Hippocampal formation (tissue), 2 donors: ENCODE measurements at regions not wholly inside any gene's neighbourhood (a gene's known extent, or its start where the extent isn't known, plus 50 kb on each side); places are given as distances from the start of the nearest gene placed in this dataset.
"Not testable (repeated sequence)": the region's sequence is repeated elsewhere in the genome, so short reads cannot be mapped to it uniquely, and the experiment has no call there.

Source experiments
- DNase-seq, 2 donors: peaks; one replicate each; lab custom pipeline; 2025; lab: John Stamatoyannopoulos, UW

DNA sequence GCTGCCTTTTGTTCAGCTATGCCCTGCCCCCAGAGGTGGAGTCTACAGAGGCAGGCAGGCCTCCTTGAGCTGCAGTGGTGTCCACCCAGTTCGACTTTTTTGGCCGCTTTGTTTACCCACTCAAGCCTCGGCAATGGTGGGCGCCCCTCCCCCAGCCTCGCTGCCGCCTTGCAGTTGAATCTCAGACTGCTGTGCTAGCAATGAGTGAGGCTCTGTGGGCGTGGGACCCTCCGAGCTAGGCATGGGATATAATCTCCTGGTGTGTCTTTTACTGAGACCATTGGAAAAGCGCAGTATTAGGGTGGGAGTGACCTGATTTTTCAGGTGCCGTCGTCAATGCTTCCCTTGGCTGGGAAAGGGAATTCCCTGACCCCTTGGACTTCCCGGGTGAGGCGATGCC is 279.3 kb downstream of the PTH2R start:
- not testable (repeated sequence) for DNase-seq

DNA sequence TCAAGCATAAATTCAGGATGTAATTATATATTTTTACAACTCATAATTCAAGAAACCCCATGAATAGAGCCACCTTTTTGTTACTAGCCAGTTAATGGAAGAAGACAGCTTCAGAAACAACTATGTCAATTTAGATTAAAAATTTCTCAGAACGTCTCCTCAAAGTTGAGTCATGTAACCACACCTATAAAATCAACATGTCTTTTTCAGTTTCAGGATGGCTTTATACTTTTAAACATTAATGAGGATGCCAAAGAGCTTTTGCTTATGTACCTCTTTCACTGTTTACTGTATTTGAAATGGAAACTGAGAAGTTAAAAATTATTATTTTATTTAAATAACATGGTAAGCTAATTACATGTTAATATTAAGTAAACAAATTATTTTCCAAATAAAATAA is 280.1 kb downstream of the PTH2R start:
- no peak for DNase-seq

DNA sequence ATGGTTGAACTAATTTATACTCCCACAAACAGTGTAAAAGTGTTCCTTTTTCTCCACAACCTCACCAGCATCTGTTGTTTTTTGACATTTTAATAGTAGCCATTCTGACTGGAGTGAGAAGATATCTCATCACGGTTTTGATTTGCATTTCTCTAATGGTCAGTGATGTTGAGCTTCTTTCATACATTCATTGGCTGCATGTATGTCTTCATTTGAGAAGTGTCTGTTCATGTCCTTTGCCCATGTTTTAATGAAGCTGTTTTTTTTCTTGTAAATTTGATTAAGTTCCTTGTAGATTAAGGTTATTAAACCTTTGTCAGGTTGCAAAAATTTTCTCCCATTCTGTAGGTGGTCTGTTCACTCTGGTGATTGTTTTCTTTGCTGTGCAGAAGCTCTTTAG is 281.1 kb downstream of the PTH2R start:
- not testable (repeated sequence) for DNase-seq

DNA sequence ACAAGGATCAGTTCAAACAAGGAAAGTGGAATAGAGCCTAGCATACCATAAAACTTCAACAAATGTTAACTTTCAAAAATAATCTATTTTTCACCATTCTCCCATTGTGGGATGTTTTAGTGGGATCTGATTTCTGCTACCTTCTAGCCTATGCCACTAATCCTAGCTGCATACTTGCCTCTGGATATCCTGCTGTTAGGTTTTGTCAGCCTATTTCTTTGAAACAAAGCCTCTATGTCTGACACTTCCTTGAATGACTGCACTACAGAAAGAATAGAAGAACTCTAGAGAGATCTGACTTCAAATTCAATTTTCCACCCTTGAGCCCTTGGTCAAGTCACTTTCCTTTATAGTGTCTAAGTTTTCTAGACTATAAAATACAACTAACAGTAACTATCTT is 291.5 kb downstream of the PTH2R start:
- no peak for DNase-seq

DNA sequence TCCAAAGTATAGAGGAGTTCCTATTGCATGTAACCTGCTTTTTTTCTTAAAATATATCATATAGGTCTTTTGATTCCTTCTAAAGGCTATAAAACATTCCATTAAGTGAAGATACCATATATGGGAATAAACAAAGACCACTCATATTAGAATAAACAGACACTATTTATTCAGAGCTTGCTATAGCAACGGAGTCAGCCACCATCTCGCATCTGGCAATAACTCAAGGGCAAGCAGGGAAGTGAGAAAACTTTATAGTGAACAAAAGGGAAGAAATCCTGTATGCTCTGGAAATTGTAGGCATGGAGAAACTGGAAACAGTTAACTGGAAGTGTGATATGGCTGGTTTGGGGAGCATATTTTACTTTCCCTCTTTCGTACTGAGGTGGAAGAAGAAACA is 301.9 kb downstream of the PTH2R start:
- no peak for DNase-seq

DNA sequence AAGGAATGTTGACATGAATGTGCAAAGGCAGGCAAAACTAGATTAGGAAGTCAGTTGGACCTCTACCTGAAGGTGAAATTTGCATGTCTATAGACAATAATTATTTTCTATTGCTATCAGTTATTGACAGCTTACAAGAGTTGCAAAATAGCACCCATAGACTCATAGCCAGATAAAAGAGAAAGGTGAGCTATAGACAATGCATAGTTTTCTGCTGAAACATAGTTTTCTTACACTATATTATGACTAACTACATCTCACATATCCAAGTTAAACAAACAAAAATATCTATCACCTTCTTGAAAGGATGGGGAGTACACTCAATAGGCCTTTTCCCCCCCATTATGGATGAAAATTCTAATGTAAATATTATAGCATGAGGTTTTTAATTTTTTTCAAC is 305.0 kb downstream of the PTH2R start:
- DNase-seq, result no peak

DNA sequence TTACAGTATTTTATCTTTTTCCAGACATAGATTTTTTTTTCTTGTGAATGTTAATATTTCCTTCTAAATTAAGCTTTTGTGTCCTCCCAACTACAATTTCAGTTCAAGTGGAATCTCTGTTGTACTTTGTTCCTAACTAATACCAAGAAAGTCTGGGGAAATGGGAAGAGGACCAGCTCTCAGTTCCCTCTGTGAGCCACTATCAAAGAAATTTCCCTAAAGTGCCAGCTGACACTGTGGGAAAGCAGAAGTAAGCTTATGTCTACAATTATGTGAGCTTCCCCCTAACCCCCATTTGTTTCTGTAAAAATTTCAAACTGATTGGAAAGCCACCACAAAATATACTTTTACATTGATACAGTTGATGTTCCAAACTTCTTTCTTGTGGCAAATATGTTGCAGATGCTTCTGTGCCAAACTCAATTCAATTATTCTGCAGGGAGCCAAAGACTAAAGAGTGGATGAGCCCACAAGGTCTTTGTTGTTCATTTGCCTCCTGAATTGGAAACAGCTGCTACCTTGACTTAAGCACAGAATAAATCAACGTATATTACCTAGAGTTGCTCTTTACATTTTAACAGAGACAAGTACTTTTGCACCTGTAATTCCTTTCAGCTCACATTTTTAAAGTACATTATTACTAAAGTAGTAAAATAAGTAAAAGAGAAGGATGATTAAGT is 306.6 kb downstream of the PTH2R start:
- no peak for DNase-seq

DNA sequence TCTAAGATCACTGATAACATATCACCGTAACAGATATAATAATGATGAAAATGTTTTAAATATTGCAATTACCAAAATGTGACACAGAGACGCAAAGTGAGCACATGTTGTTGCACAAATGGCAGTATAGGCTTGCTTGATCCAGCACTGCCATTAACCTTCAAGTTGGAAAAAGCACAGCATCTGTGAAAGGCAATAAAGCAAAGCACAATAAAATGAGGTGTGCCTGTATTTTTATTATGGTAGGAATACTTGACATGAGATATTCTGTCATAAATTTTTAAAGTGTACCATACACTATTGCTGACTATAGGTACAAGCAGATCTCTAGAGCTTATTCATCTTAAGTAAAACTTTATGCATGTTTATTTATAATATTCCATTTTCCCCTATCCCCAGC is 312.2 kb downstream of the PTH2R start:
- DNase-seq, result no peak

DNA sequence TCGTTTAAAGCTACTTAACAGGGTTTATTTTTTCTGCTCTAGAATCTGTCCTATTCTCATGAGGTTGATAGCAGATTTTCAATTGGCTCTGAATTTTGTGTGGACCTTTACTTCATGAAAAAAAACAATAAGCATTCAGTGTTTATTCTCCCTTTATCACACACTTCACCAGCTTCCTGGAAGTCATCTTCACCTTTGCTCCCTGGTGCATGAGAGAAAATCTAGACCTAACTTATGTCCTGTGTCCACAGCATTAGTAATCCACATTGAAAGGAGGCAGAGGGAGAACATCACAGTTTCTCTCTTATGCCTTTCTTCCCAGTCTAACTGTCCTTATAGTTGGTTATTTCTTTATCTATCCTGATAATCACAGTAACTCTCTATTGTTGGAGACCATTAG is 316.1 kb downstream of the PTH2R start:
- DNase-seq, result no peak

DNA sequence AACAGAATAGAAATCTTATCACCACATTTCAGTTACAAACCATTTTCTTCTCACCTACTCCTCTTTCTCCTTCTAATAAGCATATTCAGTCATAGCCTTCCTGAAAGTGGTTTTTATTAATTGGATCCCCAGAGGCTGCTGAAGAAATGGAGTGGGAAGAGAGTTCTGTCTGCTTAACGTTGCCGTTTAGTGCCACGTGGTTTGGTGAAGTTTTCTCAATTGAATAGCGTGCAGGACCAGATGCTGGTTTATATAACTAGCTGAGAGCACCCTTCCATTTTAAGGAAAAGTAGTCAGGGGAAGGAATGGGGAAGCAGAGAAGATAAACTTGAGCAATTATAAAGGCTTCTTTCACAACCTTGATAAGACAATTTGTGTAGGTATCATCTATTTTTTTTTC is 318.7 kb downstream of the PTH2R start:
- no peak for DNase-seq

DNA sequence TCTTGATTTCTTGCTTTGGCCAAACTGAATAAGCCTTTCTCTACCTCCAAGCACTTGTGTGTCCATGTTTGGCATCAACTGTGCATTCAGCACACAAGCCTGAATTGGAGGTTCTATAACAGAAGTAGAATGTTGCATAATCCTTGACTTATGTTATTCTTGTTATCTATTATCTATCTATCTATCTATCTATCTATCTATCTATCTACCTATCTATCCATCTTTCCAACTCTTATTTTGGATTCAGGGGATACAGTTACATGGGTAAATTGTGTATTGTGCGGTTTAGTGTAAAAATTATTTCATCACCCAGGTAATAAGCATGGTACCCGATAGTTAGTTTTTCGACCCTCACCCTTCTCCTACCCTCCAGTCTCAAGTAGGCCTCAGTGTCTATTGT is 319.6 kb downstream of the PTH2R start:
- no peak for DNase-seq

DNA sequence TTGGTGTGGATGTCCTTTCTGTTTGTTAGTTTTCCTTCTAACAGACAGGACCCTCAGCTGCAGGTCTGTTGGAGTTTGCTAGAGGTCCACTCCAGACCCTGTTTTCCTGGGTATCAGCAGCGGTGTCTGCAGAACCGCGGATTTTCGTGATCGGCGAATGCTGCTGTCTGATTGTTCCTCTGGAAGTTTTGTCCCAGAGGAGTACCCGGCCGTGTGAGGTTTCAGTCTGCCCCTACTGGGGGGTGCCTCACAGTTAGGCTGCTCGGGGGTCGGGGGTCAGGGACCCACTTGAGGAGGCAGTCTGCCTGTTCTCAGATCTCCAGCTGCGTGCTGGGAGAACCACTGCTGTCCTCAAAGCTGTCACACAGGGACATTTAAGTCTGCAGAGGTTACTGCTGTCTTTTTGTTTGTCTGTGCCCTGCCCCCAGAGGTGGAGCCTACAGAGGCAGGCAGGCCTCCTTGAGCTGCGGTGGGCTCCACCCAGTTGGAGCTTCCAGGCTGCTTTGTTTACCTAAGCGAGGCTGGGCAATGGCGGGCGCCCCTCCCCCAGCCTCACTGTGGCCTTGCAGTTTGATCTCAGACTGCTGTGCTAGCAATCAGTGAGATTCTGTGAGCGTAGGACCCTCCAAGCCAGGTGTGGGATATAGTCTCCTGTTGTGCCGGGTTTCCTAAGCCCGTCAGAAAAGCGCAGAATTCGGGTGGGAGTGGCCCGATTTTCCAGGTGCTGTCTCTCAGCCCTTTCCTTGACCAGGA is 345.2 kb downstream of the PTH2R start:
- not testable (repeated sequence) for DNase-seq

DNA sequence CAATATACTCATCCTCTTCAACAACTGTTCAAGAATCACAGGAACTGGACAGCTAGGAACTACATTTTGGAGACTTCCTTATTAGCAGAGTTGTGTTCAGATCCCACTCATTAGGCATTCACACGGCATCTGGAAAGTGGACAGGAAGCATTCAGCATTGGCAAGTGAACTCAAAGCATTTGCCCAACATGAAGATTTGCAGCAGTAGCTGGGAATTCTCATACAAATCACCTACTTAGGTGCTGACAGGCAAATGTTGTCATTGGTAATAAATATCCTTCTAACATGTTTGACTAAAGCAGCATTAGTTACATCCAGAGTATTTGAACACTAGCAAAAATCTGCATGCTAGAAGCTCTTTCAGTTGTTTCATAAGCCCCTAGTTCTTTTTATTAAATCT is 350.8 kb downstream of the PTH2R start:
- DNase-seq, result no peak

DNA sequence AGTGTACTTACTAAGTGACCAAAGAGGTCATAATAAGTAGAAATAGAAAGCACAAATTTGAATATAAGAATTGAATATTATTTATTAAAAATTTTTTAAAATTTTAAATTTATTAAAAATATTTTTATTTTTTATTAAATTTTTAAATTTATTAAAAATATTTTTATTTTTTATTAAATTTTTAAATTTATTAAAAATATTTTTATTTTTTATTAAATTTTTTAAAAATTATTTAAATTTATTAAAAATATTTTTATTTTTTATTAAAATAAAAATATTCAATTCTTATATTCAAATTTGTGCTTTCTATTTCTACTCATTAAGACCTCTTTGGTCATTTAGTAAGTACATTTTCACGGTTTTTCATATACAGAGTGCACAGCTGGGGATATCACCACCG is 366.5 kb downstream of the PTH2R start:
- DNase-seq, result not testable (repeated sequence)

DNA sequence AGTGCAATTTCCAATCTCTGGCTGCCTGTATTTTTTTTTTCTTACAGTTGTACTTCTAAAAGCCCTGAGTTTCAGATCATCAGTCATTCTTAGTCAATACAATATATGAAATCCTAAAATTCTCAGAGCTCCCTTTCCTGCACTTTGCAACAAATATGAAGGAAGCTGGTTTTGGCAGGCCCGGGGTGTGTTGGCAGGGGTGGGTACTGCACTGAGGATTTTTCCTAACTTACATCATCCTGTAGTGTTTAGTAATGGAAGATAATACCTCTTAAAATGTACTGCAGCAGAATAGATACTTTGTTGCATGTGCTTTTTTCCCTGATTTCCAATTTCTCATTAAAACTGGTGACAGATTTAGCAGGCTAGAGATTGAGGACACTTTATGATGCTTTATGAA is 374.6 kb downstream of the PTH2R start:
- DNase-seq, result no peak

DNA sequence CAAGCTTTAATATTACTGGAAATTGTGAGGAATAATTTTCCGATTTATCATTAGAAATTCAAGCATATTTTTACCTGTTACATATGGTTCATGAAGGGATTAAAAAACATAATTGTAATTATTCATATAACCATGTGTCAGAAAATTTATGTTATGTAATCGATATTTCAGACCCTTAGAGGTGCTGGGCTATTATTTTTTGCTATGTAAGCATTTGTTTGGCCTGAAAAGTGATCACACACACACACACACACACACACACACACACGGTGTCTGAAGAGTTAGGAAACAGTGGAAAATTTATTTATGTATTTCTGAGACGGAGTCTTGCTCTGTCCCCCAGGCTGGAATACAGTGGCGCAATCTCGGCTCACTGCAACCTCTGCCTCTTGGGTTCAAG is 375.5 kb downstream of the PTH2R start:
- DNase-seq, result no peak

DNA sequence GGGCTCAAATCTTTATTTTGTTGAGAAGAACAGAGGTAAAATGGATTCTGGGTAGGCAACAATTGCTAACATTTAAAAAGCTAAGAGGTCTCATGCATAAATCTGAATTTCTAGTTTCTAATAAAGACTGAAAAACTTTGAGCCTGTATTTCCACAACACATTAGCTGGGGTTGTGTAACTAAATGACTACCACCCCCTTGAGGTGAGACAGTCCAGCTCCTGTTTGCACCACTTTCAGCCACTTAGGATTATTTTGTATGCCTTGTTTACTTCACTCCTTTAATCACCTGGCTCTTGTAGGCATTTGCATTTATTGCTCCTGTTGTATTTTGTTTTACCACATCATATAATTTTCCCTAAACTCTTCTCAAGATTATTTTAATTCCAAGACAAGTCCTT is 376.6 kb downstream of the PTH2R start:
- DNase-seq, result no peak

DNA sequence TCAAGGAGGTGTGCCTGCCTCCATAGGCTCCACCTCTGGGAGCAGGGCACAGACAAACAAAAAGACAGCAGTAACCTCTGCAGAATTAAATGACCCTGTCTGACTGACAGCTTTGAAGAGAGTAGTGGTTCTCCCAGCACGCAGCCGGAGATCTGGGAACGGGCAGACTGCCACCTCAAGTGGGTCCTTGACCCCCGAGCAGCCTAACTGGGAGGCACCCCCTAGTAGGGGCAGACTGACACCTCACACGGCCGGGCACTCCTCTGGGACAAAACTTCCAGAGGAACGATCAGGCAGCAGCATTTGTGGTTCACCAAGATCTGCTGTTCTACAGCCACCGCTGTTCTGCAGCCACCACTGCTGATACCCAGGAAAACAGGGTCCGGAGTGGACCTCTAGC is 378.2 kb downstream of the PTH2R start:
- DNase-seq, result not testable (repeated sequence)

DNA sequence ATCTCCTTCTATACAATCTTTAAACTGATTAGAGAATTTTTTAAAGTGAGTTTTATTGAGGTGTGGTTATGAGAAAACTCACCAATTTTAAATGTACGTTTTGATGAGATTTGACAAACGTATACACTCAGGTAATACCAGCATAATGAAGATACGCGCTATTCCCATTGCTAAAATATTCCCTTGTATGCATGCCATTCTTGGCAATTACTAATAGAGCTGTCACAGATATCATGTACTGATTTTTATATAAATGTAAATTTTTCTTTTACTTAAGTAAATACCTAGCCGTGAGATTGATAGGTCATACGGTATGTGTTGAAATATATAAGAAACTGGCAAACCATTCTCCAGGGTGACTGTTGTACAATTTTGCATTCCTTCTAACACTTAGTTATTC is 384.7 kb downstream of the PTH2R start:
- no peak for DNase-seq

DNA sequence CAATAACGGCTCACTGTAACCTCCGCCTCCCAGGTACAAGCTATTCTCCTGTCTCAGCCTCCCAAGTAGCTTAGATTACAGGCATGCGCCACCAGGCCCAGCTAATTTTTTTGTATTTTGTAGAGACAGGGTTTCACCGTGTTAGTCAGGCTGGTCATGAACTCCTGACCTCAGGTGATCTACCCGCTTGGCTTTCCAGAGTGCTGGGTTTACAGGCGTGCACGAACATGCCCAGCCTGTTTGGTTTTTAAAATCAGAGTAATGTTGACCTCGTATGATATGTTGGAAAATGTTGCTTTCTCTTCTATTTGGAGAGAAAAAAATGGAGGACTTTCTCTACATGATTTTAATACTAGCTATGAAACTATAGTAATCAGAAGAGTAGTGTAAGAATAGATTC is 386.2 kb downstream of the PTH2R start:
- no peak for DNase-seq

DNA sequence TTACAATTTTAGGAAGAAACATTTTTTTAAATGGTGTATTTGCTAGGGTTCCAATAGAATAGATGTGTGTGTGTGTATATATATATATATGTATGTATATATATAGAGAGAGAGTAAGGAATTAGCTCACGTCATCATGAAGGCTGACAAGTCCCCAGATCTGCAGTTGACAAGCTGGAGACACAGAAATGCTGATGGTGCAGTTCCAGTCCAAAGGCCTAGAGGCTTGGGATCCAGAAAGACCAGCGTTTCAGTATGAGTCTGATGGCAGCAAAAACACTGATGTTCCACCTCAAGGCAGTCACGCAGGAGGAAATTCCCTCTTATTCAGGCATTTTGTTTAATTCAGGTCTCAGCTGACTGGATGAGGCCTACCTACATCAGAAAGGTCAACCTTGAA is 386.8 kb downstream of the PTH2R start:
- no peak for DNase-seq

DNA sequence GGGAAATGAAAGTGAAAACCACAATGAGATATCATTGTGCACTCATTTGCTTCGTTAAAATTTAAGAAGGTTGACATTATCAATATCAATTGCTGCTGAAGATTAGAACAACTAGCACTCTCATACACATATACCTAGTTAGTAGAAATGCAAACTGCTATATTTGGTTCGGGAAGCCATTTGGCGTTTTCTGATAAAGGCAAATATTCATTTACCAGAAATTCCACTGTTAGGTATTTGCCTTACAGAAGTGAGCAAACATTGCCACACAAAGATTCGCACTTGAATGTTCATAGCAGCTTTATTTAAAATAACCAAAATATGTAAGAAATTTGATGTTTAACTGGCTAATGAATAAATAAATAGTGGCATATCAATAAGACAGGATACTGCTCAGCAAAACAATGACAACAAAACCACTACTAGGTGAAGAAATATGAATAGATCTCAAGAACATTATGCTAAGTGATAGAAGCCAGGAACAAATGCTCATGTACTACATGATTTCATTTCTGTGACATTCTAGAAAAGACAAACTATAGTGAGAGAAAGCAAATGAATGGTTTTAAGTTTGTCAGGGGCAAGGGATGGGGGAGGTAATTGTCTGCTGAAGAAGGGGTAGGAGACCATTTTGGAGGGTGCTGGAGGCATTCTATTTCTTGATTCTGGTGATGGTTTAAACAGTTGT is 387.8 kb downstream of the PTH2R start:
- DNase-seq, result no peak

DNA sequence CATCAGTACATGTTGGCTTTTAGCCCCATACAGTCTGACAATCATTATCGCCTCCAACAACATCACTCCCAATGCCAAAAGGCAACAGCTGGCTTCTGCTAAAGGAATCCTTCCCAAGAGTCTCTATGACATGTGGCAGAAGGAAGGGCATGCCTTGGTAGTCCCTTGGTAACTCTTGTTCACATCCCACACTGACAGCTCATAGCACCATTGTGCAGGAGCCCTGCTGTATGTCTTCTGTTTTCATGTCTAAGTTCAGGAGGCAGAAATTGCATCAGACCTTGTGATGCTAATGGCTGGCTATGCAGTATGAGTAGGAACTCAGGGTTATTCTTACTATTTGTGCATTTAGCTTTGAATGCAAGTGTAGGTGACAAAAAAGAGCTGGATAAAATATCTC is 392.1 kb downstream of the PTH2R start:
- DNase-seq, result no peak
